Retinal pigment epithelial cell (primary cell): ENCODE measurements at regions not wholly inside any gene's neighbourhood (a gene's known extent, or its start where the extent isn't known, plus 50 kb on each side); places are given as distances from the start of the nearest gene placed in this dataset.

ENCODE experiments used
- DNase-seq: peaks from one replicate; pipeline ENCODE4 v3.0.0-alpha.2; 2010; ENCODE audit warnings: low read depth
- H3K4me3 ChIP-seq: 2 replicates; pipeline ENCODE4 v1.5.1; 2011; ENCODE audit warnings: mild to moderate bottlenecking, low read length, control low read depth, moderate library complexity
- TF ChIP-seq, protein P1 (sequence below): conservative IDR thresholded peaks from 2 replicates; pipeline ENCODE4 v1.5.1; 2011; ENCODE audit warnings: low read depth, low read length, control low read depth, inconsistent platforms

- H3K4me3 ChIP-seq = no peak overlapping the region
- DNase-seq = no peak
- TF ChIP-seq, protein P1, sequence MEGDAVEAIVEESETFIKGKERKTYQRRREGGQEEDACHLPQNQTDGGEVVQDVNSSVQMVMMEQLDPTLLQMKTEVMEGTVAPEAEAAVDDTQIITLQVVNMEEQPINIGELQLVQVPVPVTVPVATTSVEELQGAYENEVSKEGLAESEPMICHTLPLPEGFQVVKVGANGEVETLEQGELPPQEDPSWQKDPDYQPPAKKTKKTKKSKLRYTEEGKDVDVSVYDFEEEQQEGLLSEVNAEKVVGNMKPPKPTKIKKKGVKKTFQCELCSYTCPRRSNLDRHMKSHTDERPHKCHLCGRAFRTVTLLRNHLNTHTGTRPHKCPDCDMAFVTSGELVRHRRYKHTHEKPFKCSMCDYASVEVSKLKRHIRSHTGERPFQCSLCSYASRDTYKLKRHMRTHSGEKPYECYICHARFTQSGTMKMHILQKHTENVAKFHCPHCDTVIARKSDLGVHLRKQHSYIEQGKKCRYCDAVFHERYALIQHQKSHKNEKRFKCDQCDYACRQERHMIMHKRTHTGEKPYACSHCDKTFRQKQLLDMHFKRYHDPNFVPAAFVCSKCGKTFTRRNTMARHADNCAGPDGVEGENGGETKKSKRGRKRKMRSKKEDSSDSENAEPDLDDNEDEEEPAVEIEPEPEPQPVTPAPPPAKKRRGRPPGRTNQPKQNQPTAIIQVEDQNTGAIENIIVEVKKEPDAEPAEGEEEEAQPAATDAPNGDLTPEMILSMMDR = no peak
Measured at GRCh38 chr12:107351109-107351508, 257.8 kb upstream of the CRY1 start.

DNA sequence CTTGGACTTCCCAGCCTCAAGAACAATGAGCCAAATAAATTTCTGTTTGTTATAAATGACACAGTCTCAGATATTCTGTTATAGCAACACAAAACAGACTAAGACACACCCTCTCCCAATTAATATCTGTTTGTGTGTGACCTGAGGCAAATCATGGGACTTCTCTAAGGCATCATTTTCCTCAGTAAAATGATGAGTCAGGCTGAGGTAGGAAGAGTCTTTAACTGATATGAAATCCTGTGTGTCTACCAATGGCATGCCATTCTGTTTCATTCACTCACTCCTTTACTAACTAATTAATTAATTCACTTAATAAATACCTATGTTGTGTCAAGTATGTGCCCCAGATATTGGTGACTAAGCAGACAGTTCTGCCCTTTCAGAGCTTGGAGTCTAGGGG is 258.4 kb upstream of the CRY1 start:
- DNase-seq = no peak
- no peak overlapping the region for H3K4me3 ChIP-seq
- TF ChIP-seq, protein P1 = no peak

- H3K4me3 ChIP-seq = no peak overlapping the region
- DNase-seq = no peak
Measured at GRCh38 chr12:107352347-107353081, 259.2 kb upstream of the CRY1 start.

DNA sequence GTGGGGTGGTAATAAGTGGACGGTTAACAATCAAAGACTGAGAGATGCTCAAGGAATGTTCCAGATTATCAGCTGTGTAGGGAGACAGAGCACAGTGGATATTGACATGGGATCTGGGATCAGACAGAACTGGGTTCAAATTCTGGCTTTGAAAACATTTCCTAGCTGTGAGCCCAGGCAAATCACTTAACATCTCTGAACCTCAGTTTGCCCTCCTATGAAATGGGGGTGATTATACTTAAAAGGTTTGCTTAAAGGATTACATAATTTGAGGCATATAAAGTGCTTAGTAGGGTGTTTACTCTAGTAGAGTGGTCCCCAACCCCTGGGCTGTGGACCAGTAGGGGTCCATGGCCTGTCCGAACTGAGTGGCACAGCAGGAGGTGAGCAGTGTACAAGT is 260.0 kb upstream of the CRY1 start:
- DNase-seq = no peak
- TF ChIP-seq, protein P1 = no peak
- no peak overlapping the region for H3K4me3 ChIP-seq

More at GRCh38 chr12:107352347-107353081, 259.2 kb upstream of the CRY1 start:
- TF ChIP-seq, protein P1 = no peak

- no peak for DNase-seq
- TF ChIP-seq, protein P1 = no peak
- no peak overlapping the region for H3K4me3 ChIP-seq
Measured at GRCh38 chr12:107355004-107355565, 261.7 kb upstream of the CRY1 start.

DNA sequence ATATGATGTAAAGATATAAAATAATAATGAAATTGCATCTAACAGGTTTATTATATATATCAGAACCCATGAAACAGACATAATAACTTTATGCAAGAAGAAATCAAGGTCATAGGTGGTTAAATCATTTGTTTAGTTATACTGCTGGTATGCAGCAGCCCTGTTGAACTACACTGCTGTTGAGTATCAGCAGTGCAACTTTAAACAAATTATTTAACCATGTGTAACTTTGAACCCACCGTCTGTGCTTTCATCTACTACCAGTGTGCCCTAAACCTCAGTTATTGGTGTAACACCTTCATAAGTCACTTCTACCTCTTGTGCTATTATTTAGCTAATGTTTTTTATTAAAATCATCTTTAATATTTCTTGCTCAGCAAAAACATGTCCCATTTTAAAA is 262.3 kb upstream of the CRY1 start:
- TF ChIP-seq, protein P1 = no peak
- DNase-seq = no peak
- no peak overlapping the region for H3K4me3 ChIP-seq
